ENCODE measurements at regions not wholly inside any gene's neighbourhood (a gene's known extent, or its start where the extent isn't known, plus 50 kb on each side); places are given as distances from the start of the nearest gene placed in this dataset.

DNA sequence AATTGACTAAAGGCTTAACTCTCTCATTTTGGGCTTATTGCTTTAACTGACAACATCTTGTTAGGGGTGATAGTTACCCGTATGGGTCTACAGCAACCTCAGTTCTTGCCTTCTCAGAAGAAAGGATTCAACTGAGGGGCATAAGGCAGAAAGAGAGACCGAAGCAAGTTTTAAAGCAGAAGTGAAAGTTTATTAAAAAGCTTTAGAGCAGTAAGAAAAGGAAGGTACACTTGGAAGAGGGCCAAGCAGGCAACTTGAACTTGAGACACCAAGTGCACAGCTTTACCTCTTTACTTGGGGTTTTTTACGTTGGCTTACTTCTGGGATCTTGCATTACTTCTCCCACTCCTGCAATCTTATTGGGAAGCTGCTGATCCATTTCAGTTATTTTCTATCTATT, 246.9 kb upstream of the PRR20A start:
- no peaks in the 10 kb centered on the region for H3K36me3 ChIP-seq (ENCODE audit: insufficient read depth, low read length)
- H3K4me3 ChIP-seq (ENCODE audit: insufficient read depth, low read length) = no peak overlapping the region
- no peak for DNase-seq (ENCODE audit: insufficient read length, low spot score, missing footprints)
- no peak overlapping the region for H2AFZ ChIP-seq (ENCODE audit: low read length)
- H3K4me1 ChIP-seq (ENCODE audit: insufficient read depth, low read length) = no peaks in the 10 kb centered on the region
- no peak overlapping the region for H3K27ac ChIP-seq (ENCODE audit: low read depth, low read length)
- H3K9me3 ChIP-seq (ENCODE audit: low read depth, low read length) = no peaks in the 10 kb centered on the region
- H4K20me1 ChIP-seq (ENCODE audit: insufficient read depth, low read length) = no peaks in the 10 kb centered on the region
- H3K79me2 ChIP-seq (ENCODE audit: insufficient read depth, low read length) = no peaks in the 10 kb centered on the region
- no peaks in the 10 kb centered on the region for H3K27me3 ChIP-seq (ENCODE audit: insufficient read depth, low read length)
- H3K4me2 ChIP-seq (ENCODE audit: insufficient read depth, low read length) = no peak overlapping the region
- TF ChIP-seq, protein P1, sequence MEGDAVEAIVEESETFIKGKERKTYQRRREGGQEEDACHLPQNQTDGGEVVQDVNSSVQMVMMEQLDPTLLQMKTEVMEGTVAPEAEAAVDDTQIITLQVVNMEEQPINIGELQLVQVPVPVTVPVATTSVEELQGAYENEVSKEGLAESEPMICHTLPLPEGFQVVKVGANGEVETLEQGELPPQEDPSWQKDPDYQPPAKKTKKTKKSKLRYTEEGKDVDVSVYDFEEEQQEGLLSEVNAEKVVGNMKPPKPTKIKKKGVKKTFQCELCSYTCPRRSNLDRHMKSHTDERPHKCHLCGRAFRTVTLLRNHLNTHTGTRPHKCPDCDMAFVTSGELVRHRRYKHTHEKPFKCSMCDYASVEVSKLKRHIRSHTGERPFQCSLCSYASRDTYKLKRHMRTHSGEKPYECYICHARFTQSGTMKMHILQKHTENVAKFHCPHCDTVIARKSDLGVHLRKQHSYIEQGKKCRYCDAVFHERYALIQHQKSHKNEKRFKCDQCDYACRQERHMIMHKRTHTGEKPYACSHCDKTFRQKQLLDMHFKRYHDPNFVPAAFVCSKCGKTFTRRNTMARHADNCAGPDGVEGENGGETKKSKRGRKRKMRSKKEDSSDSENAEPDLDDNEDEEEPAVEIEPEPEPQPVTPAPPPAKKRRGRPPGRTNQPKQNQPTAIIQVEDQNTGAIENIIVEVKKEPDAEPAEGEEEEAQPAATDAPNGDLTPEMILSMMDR (IDR thresholded peaks at IDR 0.05; ENCODE audit: extremely low read depth, low read depth, low read length) = no peak

DNA sequence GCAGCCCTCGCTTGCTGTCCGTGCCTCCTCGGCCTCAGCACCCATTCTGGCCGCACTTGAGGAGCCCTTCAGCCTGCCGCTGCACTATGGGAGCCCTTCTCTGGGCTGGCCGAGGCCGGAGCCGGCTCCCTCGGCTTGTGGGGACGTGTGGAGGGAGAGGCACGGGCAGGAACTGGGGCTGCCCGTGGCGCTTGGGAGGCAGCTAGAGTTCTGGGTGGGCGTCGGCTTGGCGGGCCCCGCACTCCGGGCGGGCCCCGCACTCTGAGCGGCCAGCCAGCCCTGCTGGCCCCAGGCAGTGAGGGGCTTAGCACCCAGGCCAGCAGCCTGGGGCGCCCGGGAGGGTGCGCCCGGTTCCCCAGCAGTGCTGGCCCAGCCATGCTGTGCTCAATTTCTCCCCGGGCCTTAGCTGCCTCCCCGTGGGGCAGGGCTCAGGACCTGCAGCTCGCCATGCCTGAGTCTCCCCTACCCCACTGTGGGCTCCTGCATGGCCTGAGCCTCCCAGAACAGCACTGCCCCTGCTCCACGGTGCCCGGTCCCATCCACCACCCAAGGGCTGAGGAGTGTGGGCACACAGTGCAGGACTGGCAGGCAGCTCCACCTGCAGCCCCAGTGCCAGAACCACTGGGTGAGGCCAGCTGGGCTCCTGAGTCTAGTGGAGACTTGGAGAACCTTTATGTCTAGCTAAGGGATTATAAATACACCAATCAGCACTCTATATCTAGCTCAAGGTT, 240.0 kb upstream of the PRR20A start:
- TF ChIP-seq, protein P1 (IDR thresholded peaks at IDR 0.05; ENCODE audit: extremely low read depth, low read depth, low read length) = no peak
- Histone ChIP-seq H3K27ac (ENCODE audit: low read depth, low read length) (no peak overlapping the region), H3K9me3 (ENCODE audit: low read depth, low read length) (peaks cover 3% of the 10 kb centered on the region), H4K20me1 (ENCODE audit: insufficient read depth, low read length) (no peaks in the 10 kb centered on the region), H3K79me2 (ENCODE audit: insufficient read depth, low read length) (no peaks in the 10 kb centered on the region), H3K27me3 (ENCODE audit: insufficient read depth, low read length) (no peaks in the 10 kb centered on the region), H2AFZ (ENCODE audit: low read length) (no peak overlapping the region), H3K4me3 (ENCODE audit: insufficient read depth, low read length) (no peak overlapping the region), H3K36me3 (ENCODE audit: insufficient read depth, low read length) (no peaks in the 10 kb centered on the region), H3K4me1 (ENCODE audit: insufficient read depth, low read length) (no peaks in the 10 kb centered on the region), H3K4me2 (ENCODE audit: insufficient read depth, low read length) (no peak overlapping the region)
- DNase-seq (ENCODE audit: insufficient read length, low spot score, missing footprints) = no peak

DNA sequence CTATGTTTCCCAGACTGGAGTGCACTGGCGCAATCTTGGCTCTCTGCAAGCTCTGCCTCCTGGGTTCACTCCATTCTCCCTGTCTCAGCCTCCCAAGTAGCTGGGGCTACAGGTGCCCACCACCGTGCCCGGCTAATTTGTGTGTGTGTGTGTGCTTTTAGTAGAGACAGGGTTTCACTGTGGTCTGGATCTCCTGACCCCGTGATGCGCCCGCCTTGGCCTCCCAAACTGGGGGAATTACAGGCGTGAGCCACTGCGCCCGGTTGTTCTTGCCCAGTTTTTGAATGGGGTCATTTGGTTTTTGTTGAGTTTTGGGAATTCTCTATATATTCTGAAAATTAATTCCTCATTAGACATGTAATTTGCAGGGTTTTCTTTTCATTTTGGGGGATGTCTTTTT, 238.4 kb upstream of the PRR20A start:
- Histone ChIP-seq H3K27ac (ENCODE audit: low read depth, low read length) (no peak overlapping the region), H2AFZ (ENCODE audit: low read length) (no peak overlapping the region), H3K27me3 (ENCODE audit: insufficient read depth, low read length) (no peaks in the 10 kb centered on the region), H3K4me2 (ENCODE audit: insufficient read depth, low read length) (no peak overlapping the region), H3K4me1 (ENCODE audit: insufficient read depth, low read length) (no peaks in the 10 kb centered on the region), H3K9me3 (ENCODE audit: low read depth, low read length) (peaks cover 3% of the 10 kb centered on the region), H3K36me3 (ENCODE audit: insufficient read depth, low read length) (no peaks in the 10 kb centered on the region), H3K79me2 (ENCODE audit: insufficient read depth, low read length) (no peaks in the 10 kb centered on the region), H3K4me3 (ENCODE audit: insufficient read depth, low read length) (no peak overlapping the region), H4K20me1 (ENCODE audit: insufficient read depth, low read length) (no peaks in the 10 kb centered on the region)
- TF ChIP-seq, protein P1 (IDR thresholded peaks at IDR 0.05; ENCODE audit: extremely low read depth, low read depth, low read length) = no peak
- DNase-seq (ENCODE audit: insufficient read length, low spot score, missing footprints) = no peak

DNA sequence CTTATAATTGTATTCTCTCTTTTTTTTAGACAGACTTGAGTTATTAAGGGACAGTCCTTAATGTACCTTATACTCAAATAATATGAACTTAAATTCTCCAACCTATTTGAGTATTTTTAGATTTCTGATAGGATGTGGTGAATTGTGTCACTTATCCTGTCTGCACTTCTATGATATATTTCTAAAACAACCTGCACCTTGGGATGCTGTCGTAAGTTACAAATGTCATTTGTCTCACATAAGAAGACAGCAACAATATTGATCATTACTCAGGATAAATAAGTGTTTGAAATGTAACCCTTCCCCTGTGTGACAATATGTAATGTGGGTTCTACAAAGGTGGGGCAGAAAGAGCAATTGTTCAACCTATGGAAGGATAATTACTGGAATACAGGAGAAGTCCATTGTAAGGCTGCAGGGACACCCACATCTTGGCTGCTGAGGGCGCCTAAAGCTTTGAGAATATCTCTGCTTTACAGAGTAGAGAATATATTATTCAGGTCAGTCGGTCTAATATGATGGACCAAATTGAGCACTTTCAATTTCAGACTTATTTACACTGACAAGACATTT, 236.9 kb upstream of the PRR20A start:
- no peaks in the 10 kb centered on the region for H3K79me2 ChIP-seq (ENCODE audit: insufficient read depth, low read length)
- H3K4me2 ChIP-seq (ENCODE audit: insufficient read depth, low read length) = no peak overlapping the region
- H3K4me1 ChIP-seq (ENCODE audit: insufficient read depth, low read length) = no peaks in the 10 kb centered on the region
- H2AFZ ChIP-seq (ENCODE audit: low read length) = no peak overlapping the region
- no peak overlapping the region for H3K4me3 ChIP-seq (ENCODE audit: insufficient read depth, low read length)
- peak; percentile 76 for DNase-seq (ENCODE audit: insufficient read length, low spot score, missing footprints)
- H3K27ac ChIP-seq (ENCODE audit: low read depth, low read length) = no peak overlapping the region
- no peaks in the 10 kb centered on the region for H3K27me3 ChIP-seq (ENCODE audit: insufficient read depth, low read length)
- H3K36me3 ChIP-seq (ENCODE audit: insufficient read depth, low read length) = no peaks in the 10 kb centered on the region
- H3K9me3 ChIP-seq (ENCODE audit: low read depth, low read length) = peaks cover 3% of the 10 kb centered on the region
- TF ChIP-seq, protein P1 (IDR thresholded peaks at IDR 0.05; ENCODE audit: extremely low read depth, low read depth, low read length) = no peak
- no peaks in the 10 kb centered on the region for H4K20me1 ChIP-seq (ENCODE audit: insufficient read depth, low read length)

Measured in osteoblast (primary cell).